ENCODE measurements at regions not wholly inside any gene's neighbourhood (a gene's known extent, or its start where the extent isn't known, plus 50 kb on each side); places are given as distances from the start of the nearest gene placed in this dataset.

DNA sequence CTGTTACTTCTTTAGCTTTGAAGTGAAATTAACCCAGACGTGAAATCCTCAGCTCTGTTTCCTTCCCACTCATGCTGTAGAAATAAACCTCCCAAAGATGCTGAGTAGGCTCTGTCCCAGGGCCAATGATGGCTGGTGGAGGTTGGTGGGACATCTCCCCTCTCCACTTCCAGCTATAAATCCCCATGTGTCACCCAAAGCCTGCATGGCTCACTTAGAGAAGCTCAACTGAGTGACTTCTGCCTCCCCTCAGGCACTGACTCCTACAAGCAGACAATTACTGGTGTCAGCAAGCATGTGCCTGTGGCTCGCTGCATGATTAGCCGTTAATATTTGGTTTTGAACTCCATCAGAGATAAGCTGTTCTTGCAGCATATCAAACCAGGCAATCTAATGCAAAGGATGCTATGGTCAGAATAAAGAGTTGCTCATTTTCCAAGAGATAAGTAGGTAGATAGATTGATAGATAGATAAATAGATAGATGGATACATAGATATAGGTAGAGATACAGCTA is 569.5 kb upstream of the WWC1 start:
- DNase-seq (ENCODE audit: low read depth, low spot score), result no peak
- no peak overlapping the region for H3K27ac ChIP-seq

DNA sequence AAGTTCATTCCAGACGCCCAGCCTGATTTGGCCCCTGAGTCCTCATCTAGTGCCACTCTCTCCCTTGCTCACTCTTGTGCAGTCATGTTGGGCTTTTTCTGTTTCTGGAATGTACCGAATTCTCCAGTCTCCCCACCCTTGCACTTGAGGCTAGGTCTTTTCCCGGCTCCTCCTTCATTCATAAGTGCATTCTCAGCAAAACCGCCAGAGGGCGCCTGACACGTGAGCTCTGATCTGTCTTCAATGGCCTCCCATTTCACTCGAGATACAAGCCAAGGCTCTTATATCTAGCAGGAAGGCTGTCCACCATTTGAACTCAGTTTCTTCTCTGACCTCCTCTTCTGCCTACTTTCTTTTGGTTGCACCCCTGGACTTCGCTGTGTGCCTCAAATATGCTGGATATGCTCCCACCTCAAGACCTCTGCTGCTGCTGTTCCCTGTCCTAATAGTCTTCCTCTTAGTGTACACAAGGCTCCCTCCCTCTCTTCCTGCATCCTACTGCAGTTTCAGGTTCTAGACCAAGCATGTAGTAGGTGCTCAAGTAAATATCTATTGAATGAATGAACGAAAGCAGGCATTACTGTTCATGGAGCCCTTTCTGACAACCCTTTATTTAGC is 568.1 kb upstream of the WWC1 start:
- H3K27ac ChIP-seq, result no peak overlapping the region
- peak; percentile 12 for DNase-seq (ENCODE audit: low read depth, low spot score)

DNA sequence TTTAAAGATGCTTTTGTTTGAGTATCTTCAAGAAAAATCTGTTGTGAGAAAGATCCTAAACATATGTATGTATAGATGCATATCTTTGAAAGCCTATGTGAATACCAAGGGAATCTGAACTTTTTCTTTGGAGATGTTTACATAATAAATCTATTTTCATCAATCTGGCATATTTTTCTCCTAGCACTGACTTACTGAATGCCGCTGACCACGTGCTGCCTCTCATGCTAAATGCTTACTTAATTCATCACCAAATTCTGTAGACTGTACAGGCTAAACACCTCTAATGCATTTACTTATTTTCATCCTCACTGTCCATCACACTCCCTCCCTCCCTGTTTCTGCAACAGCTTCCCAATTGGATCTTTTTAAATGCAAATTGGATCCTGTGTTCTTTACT is 566.2 kb upstream of the WWC1 start:
- no peak overlapping the region for H3K27ac ChIP-seq

GRCh38 chr5:167725741-167726140 is 565.7 kb upstream of the WWC1 start:
- DNase-seq (ENCODE audit: low read depth, low spot score), result no peak
- no peak overlapping the region for H3K27ac ChIP-seq

More for the DNA sequence above, 566.2 kb upstream of the WWC1 start:
- no peak for DNase-seq (ENCODE audit: low read depth, low spot score)

DNA sequence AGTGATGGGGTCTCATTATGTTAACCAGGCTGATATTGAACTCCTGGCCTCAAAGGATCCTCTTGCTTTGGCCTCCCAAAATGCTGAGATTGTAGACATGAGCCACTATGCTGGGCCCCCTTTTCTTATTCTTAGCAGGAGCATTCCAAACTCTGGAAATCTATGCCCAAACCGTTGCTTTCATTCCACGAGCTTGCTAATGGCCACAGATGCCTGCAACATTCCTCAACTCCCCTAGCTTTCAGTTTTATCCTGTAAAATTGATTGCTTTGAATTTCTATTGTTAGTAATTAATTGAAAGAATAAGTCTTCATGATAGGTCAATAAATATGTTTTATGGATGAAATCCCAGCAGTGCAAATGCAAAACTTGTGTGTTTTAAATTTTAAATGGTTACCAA is 564.8 kb upstream of the WWC1 start:
- no peak for DNase-seq (ENCODE audit: low read depth, low spot score)
- no peak overlapping the region for H3K27ac ChIP-seq

GRCh38 chr5:167730121-167730520 is 561.3 kb upstream of the WWC1 start:
- peak; percentile 61 for DNase-seq (ENCODE audit: low read depth, low spot score)
- peak overlapping the region; percentile 26 for H3K27ac ChIP-seq

DNA sequence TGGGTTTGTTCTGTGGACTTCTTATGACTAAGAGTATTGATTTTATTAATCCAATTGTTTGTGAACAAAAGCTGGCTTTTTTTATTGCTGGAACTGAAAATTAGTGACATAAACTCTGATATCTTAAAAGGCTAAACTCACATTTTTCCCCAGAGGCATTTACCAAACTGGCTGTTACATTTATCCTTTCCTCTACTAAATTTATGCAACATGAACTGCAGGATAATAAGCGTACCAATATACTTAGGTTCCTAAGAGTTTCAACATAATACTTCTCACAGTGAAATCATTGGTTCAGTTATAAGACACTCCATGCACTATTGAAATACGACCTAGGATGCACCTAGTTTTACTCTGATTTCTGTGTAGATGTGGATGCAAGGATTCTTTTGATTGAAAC is 560.8 kb upstream of the WWC1 start:
- H3K27ac ChIP-seq, result peak overlapping the region; percentile 26
- DNase-seq (ENCODE audit: low read depth, low spot score), result no peak

- DNase-seq (ENCODE audit: low read depth, low spot score), result no peak
- H3K27ac ChIP-seq, result no peak overlapping the region
These were observed 559.5 kb upstream of the WWC1 start for GRCh38 chr5:167731951-167732350.

DNA sequence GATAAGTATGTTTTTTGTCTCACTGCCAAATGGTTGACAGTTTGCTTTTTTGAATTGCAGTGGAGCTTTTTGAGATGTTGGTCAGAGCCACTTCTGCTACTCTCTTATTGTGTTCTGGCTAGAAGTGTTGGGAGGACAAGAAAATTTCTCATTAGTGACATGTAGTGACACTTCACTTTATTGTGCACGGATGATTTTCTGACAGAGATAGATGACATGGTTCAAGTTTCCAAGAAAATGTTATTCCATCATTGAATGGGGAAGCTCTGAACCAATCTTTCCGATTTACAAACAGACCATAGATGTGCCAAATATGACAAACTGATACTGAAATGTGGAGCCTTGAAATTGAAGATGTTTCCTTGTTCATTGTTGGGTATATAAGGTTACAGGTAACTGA is 558.9 kb upstream of the WWC1 start:
- DNase-seq (ENCODE audit: low read depth, low spot score), result no peak
- no peak overlapping the region for H3K27ac ChIP-seq

DNA sequence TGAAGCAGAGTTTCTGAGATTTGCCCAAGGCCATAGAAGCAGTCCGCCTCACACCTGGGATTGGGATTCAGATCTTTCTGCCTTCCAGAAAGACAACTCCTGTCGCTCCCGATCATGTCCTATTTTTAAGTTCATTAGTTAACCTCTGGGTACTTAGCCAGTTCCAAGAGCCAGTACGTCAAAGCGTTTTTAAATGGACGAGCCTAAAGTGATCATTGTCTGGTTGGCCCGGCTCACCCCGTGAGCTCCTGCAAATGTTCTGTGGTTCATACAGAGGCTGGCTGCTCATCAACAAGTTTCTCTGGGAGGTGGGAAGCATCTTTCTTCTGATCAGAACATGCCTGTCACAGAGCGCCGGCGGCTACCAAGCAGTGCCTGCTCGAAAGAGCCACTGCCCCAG is 554.5 kb upstream of the WWC1 start:
- no peak overlapping the region for H3K27ac ChIP-seq
- DNase-seq (ENCODE audit: low read depth, low spot score), result no peak

DNA sequence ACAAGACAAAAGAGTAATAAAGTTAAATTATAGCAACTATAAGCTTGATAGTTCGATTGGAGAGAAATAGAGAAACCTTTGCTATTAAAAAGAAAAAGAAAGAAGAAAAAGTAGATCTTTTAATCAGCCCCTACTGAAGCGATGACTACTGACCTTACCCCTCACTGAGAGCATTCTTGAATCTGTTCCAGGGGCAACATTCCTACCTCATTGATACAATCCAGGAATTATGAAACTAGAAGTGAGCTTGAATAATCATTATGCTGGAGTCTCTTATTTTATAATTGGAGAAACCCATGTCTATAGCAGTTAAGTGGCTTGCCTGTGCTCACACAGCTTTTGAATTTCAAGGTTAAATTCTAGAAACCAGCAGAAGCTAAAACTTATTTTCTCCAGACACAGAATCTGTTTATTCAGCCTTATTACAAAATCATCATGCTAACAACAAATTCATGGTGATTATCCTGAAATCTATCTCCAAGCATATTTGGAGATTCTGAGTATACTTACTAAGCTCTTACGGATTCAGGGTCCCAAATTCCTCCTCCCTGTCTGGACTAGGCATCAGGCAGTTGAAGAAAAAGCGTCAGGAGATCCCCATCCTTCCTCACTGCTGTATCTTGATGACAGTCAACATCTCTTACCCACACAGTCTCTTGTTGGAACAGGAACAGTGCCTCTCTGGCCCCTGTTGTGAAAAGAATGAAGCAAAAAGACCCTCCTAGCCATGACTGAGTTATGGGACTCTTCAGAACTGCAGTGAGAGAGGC is 547.6 kb upstream of the WWC1 start:
- DNase-seq (ENCODE audit: low read depth, low spot score), result no peak
- H3K27ac ChIP-seq, result peak overlapping the region; percentile 44

GRCh38 chr5:167745868-167746267 is 545.6 kb upstream of the WWC1 start:
- DNase-seq (ENCODE audit: low read depth, low spot score), result no peak
- no peak overlapping the region for H3K27ac ChIP-seq

GRCh38 chr5:167750586-167750985 is 540.9 kb upstream of the WWC1 start:
- H3K27ac ChIP-seq, result no peak overlapping the region
- DNase-seq (ENCODE audit: low read depth, low spot score), result no peak

GRCh38 chr5:167752936-167753335 is 538.5 kb upstream of the WWC1 start:
- no peak overlapping the region for H3K27ac ChIP-seq
- DNase-seq (ENCODE audit: low read depth, low spot score), result no peak

- DNase-seq (ENCODE audit: low read depth, low spot score), result no peak
- H3K27ac ChIP-seq, result peak overlapping the region; percentile 16
These were observed 537.5 kb upstream of the WWC1 start for GRCh38 chr5:167753725-167754490.

DNA sequence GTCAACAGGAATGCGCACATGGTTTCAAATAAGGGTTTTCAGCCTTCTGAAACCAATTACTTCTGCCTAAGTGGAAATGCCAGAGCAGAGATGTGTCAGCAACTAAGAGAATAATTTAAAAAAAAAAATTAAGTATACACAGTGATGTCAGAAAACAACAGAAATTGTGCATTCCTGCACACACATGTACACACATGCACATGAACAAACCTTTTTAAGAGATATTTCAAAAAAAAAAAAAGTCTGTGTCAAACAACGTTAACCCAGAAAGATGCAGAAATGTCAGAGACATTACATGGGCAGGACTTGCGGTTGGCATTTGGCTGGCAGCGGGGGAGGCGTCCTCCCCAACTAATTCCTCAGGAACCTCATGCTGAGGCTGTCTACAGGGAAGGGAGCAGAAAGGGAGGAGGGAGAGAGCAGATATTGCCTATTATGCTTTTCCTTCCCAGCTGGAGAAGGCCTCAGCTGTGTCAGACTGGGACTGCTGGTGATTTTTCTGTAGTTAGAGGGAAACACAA is 536.9 kb upstream of the WWC1 start:
- no peak for DNase-seq (ENCODE audit: low read depth, low spot score)
- H3K27ac ChIP-seq, result no peak overlapping the region

DNA sequence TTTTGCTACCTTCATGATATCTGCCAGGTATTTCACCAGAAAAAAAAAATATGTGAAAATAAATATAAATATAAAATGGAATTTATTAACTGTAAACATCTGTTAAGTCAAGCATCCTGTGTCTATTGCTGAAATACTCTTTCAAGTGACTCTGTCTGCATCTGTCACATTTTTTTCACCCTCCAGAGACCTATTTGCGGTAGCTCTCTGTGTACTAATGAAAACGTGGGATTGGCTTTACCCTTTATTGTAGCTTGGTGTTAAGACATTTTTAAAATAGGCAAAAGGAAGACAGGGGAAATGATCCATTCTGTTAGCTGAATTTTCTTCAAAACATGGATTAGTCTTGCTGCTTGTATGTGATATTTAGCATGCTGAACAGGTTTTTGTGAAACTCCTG is 536.0 kb upstream of the WWC1 start:
- no peak overlapping the region for H3K27ac ChIP-seq
- no peak for DNase-seq (ENCODE audit: low read depth, low spot score)

DNA sequence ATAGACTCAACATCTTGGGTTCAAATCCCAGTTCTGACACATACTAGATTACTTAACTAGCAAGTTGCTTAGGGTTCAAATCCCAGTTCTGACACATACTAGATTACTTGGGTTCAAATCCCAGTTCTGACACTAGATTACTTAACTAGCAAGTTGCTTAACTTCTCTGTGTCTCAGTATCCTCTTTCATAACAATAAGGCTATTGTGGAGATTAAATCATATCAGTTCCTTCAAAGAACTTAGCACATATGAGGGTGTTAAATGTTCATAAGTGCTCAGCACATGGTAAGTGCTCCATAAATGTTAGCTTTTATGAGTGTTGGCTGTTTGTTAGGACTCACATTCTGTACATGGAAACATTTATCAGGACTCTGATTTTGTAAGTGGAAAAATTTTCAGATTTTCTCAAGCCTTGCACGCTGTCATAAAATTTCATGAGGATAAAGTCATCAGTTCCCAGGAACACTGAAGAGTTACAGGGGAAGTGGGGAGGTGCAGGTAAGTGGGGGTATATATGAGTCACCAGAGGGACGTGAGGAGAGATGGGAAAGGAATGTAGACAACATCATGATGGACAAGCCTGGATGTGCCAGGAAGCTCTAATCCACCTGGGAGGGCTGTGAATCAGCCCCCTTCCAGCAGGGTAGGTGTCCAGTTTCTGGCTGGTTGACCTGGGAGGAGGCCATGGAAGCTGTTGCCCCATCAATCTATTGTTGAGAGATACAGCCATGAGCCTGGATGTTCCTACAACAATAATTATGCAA is 532.2 kb upstream of the WWC1 start:
- peak; percentile 98 for DNase-seq (ENCODE audit: low read depth, low spot score)
- H3K27ac ChIP-seq, result peak overlapping the region; percentile 92

DNA sequence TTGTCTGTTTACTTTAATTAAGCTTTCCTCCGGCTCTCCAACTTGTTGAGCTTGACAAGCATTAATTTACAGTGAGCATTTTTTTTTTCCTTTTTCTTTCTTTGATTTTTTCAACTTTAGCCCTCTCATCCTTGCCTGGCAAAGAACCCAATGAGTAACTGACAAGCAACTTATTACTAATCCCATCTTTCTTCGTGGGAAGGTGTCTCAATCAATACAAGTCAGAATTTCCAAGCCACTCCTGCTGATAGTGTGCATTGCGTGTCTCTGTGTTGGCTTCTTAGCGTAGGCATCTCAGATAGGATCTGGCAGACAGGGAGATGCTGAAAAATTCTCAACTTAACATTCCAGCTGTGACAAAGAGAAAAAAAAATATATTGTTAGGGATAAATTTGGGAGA is 527.7 kb upstream of the WWC1 start:
- peak; percentile 79 for DNase-seq (ENCODE audit: low read depth, low spot score)
- peak overlapping the region; percentile 34 for H3K27ac ChIP-seq

- no peak overlapping the region for H3K27ac ChIP-seq
- DNase-seq (ENCODE audit: low read depth, low spot score), result no peak
These were observed 526.7 kb upstream of the WWC1 start for GRCh38 chr5:167764641-167765289.
